H1 (cell line): ENCODE measurements at regions not wholly inside any gene's neighbourhood (a gene's known extent, or its start where the extent isn't known, plus 50 kb on each side); places are given as distances from the start of the nearest gene placed in this dataset.

ENCODE experiments used
- CTCF ChIA-PET: fragments of 300-600 bp; sonication (Branson Sonifier 250); formaldehyde crosslinking; loops from one replicate; lab custom pipeline; 2021; ENCODE audit not compliant: partially characterized antibody; lab: Charles Lee
- POLR2A ChIA-PET: fragments of 300-600 bp; sonication (Branson Sonifier 250); formaldehyde crosslinking; loops from one replicate; lab custom pipeline; 2021; ENCODE audit warnings: inconsistent platforms; ENCODE audit not compliant: partially characterized antibody; lab: Charles Lee
- DNase-seq, 2 experiments: peaks; one replicate each; pipeline versions ENCODE4 v3.0.0 to v3.0.0-alpha.2; 2010 to 2022; ENCODE audit warnings: low spot score in 2 of 2, low read depth in 1 of 2, mixed read lengths in 1 of 2
- FAIRE-seq: peaks from 2 replicates; lab custom pipeline; 2011; peaks lifted over from hg19 to GRCh38; lab: Jason Lieb, UNC
- H2AFZ ChIP-seq: 2 replicates; pipeline ENCODE4 v1.8.1; 2012; ENCODE audit warnings: low read length, inconsistent platforms
- H2AK5ac ChIP-seq: 2 replicates; pipeline ENCODE4 v1.6.1; 2013; ENCODE audit warnings: low read depth, low read length
- H2BK120ac ChIP-seq: replicated peaks from 2 replicates; pipeline ENCODE3; 2013; ENCODE audit warnings: low read depth, low read length, inconsistent platforms
- H2BK12ac ChIP-seq: 2 replicates; pipeline ENCODE4 v1.6.1; 2013; ENCODE audit warnings: low read depth, low read length
- H2BK15ac ChIP-seq: 2 replicates; pipeline ENCODE4 v1.6.1; 2013; ENCODE audit warnings: low read length
- H2BK20ac ChIP-seq: 2 replicates; pipeline ENCODE4 v1.6.1; 2013; ENCODE audit warnings: low read length
- H2BK5ac ChIP-seq: 2 replicates; pipeline ENCODE4 v1.6.1; 2013; ENCODE audit warnings: low read depth, low read length
- H3K14ac ChIP-seq: 2 replicates; pipeline ENCODE4 v1.6.1; 2013; ENCODE audit warnings: inconsistent platforms; ENCODE audit not compliant: insufficient read length
- H3K18ac ChIP-seq: 2 replicates; pipeline ENCODE4 v1.6.1; 2013; ENCODE audit warnings: low read length; ENCODE audit errors: extremely low read depth
- H3K23ac ChIP-seq: 2 replicates; pipeline ENCODE4 v1.6.1; 2013; ENCODE audit warnings: inconsistent platforms; ENCODE audit not compliant: insufficient read length
- H3K23me2 ChIP-seq: 2 replicates; pipeline ENCODE4 v1.6.1; 2013; ENCODE audit warnings: low read depth, low read length
- H3K27ac ChIP-seq: 2 replicates; pipeline ENCODE4 v1.6.1; 2011; ENCODE audit warnings: low read depth, low read length, inconsistent platforms
- H3K27me3 ChIP-seq, 4 experiments: replicated peaks in 1 of 4; 1 replicate in 1 of 4; 2 replicates in 3 of 4; pipeline versions ENCODE4 v1.6.1 to v1.8.1; 2011 to 2013; ENCODE audit warnings: low read length in 3 of 4, mild to moderate bottlenecking in 3 of 4, inconsistent platforms in 2 of 4, mixed read lengths in 2 of 4, moderate library complexity in 1 of 4; ENCODE audit not compliant: control insufficient read depth in 3 of 4, insufficient read depth in 3 of 4; ENCODE audit errors: extremely low read depth in 1 of 4
- H3K36me3 ChIP-seq, 4 experiments: 2 replicates each; pipeline versions ENCODE4 v1.6.1 to v1.8.1; 2011 to 2013; ENCODE audit warnings: mild to moderate bottlenecking in 4 of 4, low read length in 3 of 4, moderate library complexity in 2 of 4, control low read depth in 1 of 4, inconsistent platforms in 1 of 4; ENCODE audit not compliant: insufficient read depth in 4 of 4, control insufficient read depth in 2 of 4
- H3K4ac ChIP-seq: replicated peaks from 2 replicates; pipeline ENCODE3; 2013; ENCODE audit warnings: low read length, low read depth, mixed read lengths, inconsistent platforms; ENCODE audit not compliant: insufficient read length
- H3K4me1 ChIP-seq, 4 experiments: replicated peaks in 1 of 4; 1 replicate in 1 of 4; 2 replicates in 3 of 4; pipeline versions ENCODE4 v1.6.1 to v1.8.1; 2011 to 2013; ENCODE audit warnings: low read length in 3 of 4, inconsistent platforms in 2 of 4, mixed read lengths in 1 of 4; ENCODE audit not compliant: insufficient read depth in 4 of 4, control insufficient read depth in 3 of 4
- H3K4me2 ChIP-seq, 2 experiments: 2 replicates each; pipeline versions ENCODE4 v1.6.1 to v1.8.1; 2011 to 2013; ENCODE audit warnings: low read depth in 2 of 2, low read length in 2 of 2, control low read depth in 1 of 2, inconsistent platforms in 1 of 2, mild to moderate bottlenecking in 1 of 2; ENCODE audit not compliant: insufficient read depth in 1 of 2
- H3K4me3 ChIP-seq, 4 experiments: fragments of 200-600, 300-600 bp in 1 of 4; sonication (generic), shearing (Covaris generic), sonication (Bioruptor Twin) in 1 of 4; 2 replicates each; pipeline versions ENCODE4 v1.5.1 to v1.8.1; 2011 to 2016; ENCODE audit warnings: low read length in 4 of 4, low read depth in 3 of 4, control low read depth in 2 of 4, inconsistent platforms in 2 of 4, mild to moderate bottlenecking in 2 of 4, mixed read lengths in 1 of 4, moderate library complexity in 1 of 4; ENCODE audit not compliant: insufficient read depth in 2 of 4; ENCODE audit errors: extremely low read depth in 1 of 4
- H3K56ac ChIP-seq: replicated peaks from 2 replicates; pipeline ENCODE3; 2013; ENCODE audit warnings: low read depth, mild to moderate bottlenecking, mixed read lengths, low read length, inconsistent platforms; ENCODE audit not compliant: insufficient read length
- H3K79me1 ChIP-seq: 2 replicates; pipeline ENCODE4 v1.6.1; 2013; ENCODE audit warnings: low read depth, low read length, control low read depth
- H3K79me2 ChIP-seq, 2 experiments: 2 replicates each; pipeline versions ENCODE4 v1.6.1 to v1.8.1; 2012 to 2013; ENCODE audit warnings: low read length in 2 of 2, mild to moderate bottlenecking in 2 of 2, inconsistent platforms in 1 of 2; ENCODE audit not compliant: insufficient read depth in 2 of 2, control insufficient read depth in 1 of 2
- H3K9ac ChIP-seq, 4 experiments: replicated peaks in 1 of 4; 1 replicate in 1 of 4; 2 replicates in 3 of 4; pipeline versions ENCODE4 v1.6.1 to v1.8.1; 2011 to 2013; ENCODE audit warnings: low read depth in 3 of 4, low read length in 3 of 4, control low read depth in 2 of 4, mild to moderate bottlenecking in 2 of 4, moderate library complexity in 2 of 4, inconsistent platforms in 1 of 4; ENCODE audit errors: extremely low read depth in 1 of 4
- H3K9me3 ChIP-seq, 2 experiments: 2 replicates each; pipeline versions ENCODE4 v1.6.1 to v1.8.1; 2012 to 2013; ENCODE audit warnings: mild to moderate bottlenecking in 2 of 2, moderate library complexity in 2 of 2, control low read depth in 1 of 2, inconsistent platforms in 1 of 2, low read depth in 1 of 2, low read length in 1 of 2, mixed read lengths in 1 of 2; ENCODE audit not compliant: insufficient read depth in 2 of 2
- H4K20me1 ChIP-seq, 2 experiments: replicated peaks in 1 of 2; 2 replicates each; pipeline versions ENCODE3 to v1.8.1; 2011 to 2013; ENCODE audit warnings: inconsistent platforms in 2 of 2, low read length in 2 of 2, mild to moderate bottlenecking in 1 of 2; ENCODE audit not compliant: insufficient read depth in 2 of 2, control insufficient read depth in 1 of 2
- H4K5ac ChIP-seq: 2 replicates; pipeline ENCODE4 v1.6.1; 2013; ENCODE audit warnings: low read length, low read depth, mixed read lengths, inconsistent platforms; ENCODE audit not compliant: insufficient read length
- H4K8ac ChIP-seq: 2 replicates; pipeline ENCODE4 v1.8.0; 2013; ENCODE audit warnings: mild to moderate bottlenecking, moderate library complexity, low read length, inconsistent platforms; ENCODE audit not compliant: insufficient read depth; ENCODE audit errors: extremely low read depth
- H4K91ac ChIP-seq: replicated peaks from 2 replicates; pipeline ENCODE3; 2013; ENCODE audit warnings: low read length, mixed read lengths, inconsistent platforms; ENCODE audit not compliant: insufficient read length
- RAD21 ChIP-seq, 2 experiments: IDR thresholded peaks in 1 of 2; conservative IDR thresholded peaks in 1 of 2; 2 replicates each; pipeline ENCODE4 v1.6.1; 2011; ENCODE audit warnings: low read depth in 2 of 2, low read length in 2 of 2, improper control_type of control experiment in 1 of 2, inconsistent platforms in 1 of 2, mild to moderate bottlenecking in 1 of 2, moderate library complexity in 1 of 2
- WGBS, 2 experiments: shearing (Covaris generic) in 1 of 2; methylation state at CpG; one replicate each; pipeline versions ENCODE4 v1.1.6 to v1.1.7; 2013 to 2015; ENCODE audit warnings: low lambda C conversion rate in 2 of 2, mixed read lengths in 2 of 2, inconsistent platforms in 1 of 2, low coverage in 1 of 2, missing lambda C conversion rate in 1 of 2; ENCODE audit not compliant: insufficient replicate concordance in 2 of 2, insufficient coverage in 1 of 2, insufficient read length in 1 of 2; ENCODE audit errors: extremely low coverage in 1 of 2, missing lambda C conversion rate in 1 of 2; 5-methylcytosine and 5-hydroxymethylcytosine counted together
- TF ChIP-seq, protein P1 (sequence below), 3 experiments: IDR thresholded peaks; 1 replicate in 2 of 3; 2 replicates in 1 of 3; pipeline versions ENCODE4 v1.5.1 to v1.6.1; 2011; ENCODE audit warnings: low read length in 3 of 3, mild to moderate bottlenecking in 3 of 3, inconsistent platforms in 2 of 3, low read depth in 1 of 3, moderate library complexity in 1 of 3; ENCODE audit not compliant: insufficient read depth in 1 of 3; ENCODE audit errors: control extremely low read depth in 1 of 3

DNA sequence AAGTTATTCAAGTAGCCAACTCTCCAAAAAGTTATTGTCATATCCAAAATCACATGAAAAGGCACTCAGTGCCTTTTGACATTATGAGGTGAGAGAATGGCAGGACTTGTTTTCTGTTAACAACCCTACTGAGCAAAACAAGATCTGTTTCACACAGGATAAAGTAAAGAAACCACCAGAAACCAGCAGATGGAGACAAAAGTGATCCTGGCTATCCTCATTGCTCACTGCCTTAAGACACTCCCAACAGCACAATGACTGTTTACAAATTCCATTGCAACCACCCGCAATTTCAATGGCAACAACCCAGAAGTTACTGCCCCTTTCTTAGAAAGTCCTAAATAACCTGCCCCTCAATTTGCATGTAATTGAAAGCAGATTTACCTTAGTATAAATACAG lies 352.6 kb upstream of the NDN start:
- no peak overlapping the region for H2BK15ac ChIP-seq
- no peak overlapping the region for H2BK5ac ChIP-seq
- H4K91ac ChIP-seq: no peak overlapping the region
- H3K4me3 ChIP-seq: no peak overlapping the region
- 35% methylated on average over 1 of the region's 1 CpG; no CpG with 5 or more reads in 1 of the 2 experiments for WGBS, 2 experiments
- H3K23me2 ChIP-seq: no peaks in the 10 kb centered on the region
- H2BK120ac ChIP-seq: no peak overlapping the region
- no peak overlapping the region for H4K8ac ChIP-seq
- no peak overlapping the region for H3K27ac ChIP-seq
- H3K23ac ChIP-seq: no peak overlapping the region
- CTCF ChIA-PET: no interaction called here
- H2AFZ ChIP-seq: no peak overlapping the region
- H3K18ac ChIP-seq: no peak overlapping the region
- H3K79me2 ChIP-seq: no peaks in the 10 kb centered on the region
- no peaks in the 10 kb centered on the region for H3K27me3 ChIP-seq
- no peak overlapping the region for H3K4ac ChIP-seq
- no peak overlapping the region for H3K9ac ChIP-seq
- no peak overlapping the region for H2BK12ac ChIP-seq
- H3K9me3 ChIP-seq: peaks cover 38 to 65% of the 10 kb centered on the region in 2 experiments
- FAIRE-seq: no peak
- H4K5ac ChIP-seq: no peak overlapping the region
- no peaks in the 10 kb centered on the region for H4K20me1 ChIP-seq
- H3K4me2 ChIP-seq: no peak overlapping the region
- DNase-seq: no peak
- H3K36me3 ChIP-seq: no peaks in the 10 kb centered on the region
- H2BK20ac ChIP-seq: no peak overlapping the region
- POLR2A ChIA-PET: no interaction called here
- no peaks in the 10 kb centered on the region for H3K4me1 ChIP-seq
- no peak overlapping the region for H3K14ac ChIP-seq
- no peak overlapping the region for H3K56ac ChIP-seq
- no peaks in the 10 kb centered on the region for H3K79me1 ChIP-seq
- H2AK5ac ChIP-seq: no peak overlapping the region
- TF ChIP-seq, protein P1, sequence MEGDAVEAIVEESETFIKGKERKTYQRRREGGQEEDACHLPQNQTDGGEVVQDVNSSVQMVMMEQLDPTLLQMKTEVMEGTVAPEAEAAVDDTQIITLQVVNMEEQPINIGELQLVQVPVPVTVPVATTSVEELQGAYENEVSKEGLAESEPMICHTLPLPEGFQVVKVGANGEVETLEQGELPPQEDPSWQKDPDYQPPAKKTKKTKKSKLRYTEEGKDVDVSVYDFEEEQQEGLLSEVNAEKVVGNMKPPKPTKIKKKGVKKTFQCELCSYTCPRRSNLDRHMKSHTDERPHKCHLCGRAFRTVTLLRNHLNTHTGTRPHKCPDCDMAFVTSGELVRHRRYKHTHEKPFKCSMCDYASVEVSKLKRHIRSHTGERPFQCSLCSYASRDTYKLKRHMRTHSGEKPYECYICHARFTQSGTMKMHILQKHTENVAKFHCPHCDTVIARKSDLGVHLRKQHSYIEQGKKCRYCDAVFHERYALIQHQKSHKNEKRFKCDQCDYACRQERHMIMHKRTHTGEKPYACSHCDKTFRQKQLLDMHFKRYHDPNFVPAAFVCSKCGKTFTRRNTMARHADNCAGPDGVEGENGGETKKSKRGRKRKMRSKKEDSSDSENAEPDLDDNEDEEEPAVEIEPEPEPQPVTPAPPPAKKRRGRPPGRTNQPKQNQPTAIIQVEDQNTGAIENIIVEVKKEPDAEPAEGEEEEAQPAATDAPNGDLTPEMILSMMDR (IDR thresholded peaks at IDR 0.05; ENCODE audit: control extremely low read depth in 1 of 3, insufficient read depth in 1 of 3, low read depth in 1 of 3, low read length in 3 of 3): peak in 1 of 3 experiments; percentile 37; a peak in 1 of 4 replicates
- peak; percentile 13 to 31; a peak in 1 of 4 replicates for TF ChIP-seq RAD21 (IDR thresholded peaks at IDR 0.05 in 1 of 2, conservative IDR thresholded peaks at IDR 0.05 in 1 of 2; ENCODE audit: low read depth in 2 of 2, low read length in 2 of 2)
